T-helper 9 cell (primary cell): ENCODE measurements at regions not wholly inside any gene's neighbourhood (a gene's known extent, or its start where the extent isn't known, plus 50 kb on each side); places are given as distances from the start of the nearest gene placed in this dataset.
"Not testable (repeated sequence)": the region's sequence is repeated elsewhere in the genome, so short reads cannot be mapped to it uniquely, and the experiment has no call there.

ENCODE experiments used
- DNase-seq: peaks from one replicate; pipeline ENCODE4 v3.0.0-alpha.2; 2020

- no peak for DNase-seq
Measured at GRCh38 chr3:11712646-11713045, 68.9 kb upstream of the VGLL4 start.

GRCh38 chr3:11711876-11712275 is 68.2 kb upstream of the VGLL4 start:
- no peak for DNase-seq

GRCh38 chr3:11709782-11710181 is 66.1 kb upstream of the VGLL4 start:
- no peak for DNase-seq

GRCh38 chr3:11707084-11707483 is 63.4 kb upstream of the VGLL4 start:
- not testable (repeated sequence) for DNase-seq

- no peak for DNase-seq
Measured at GRCh38 chr3:11706604-11707003, 62.9 kb upstream of the VGLL4 start.

- DNase-seq: no peak
Measured at GRCh38 chr3:11705049-11705448, 61.3 kb upstream of the VGLL4 start.

GRCh38 chr3:11703146-11703545 is 59.4 kb upstream of the VGLL4 start:
- no peak for DNase-seq

- no peak for DNase-seq
Measured at GRCh38 chr3:11699083-11699427, 55.3 kb upstream of the VGLL4 start.

- DNase-seq: no peak
Measured at GRCh38 chr3:11698326-11699082, 54.8 kb upstream of the VGLL4 start.

GRCh38 chr3:11697701-11698100 is 54.0 kb upstream of the VGLL4 start:
- DNase-seq: no peak

GRCh38 chr3:11696054-11696453 is 52.3 kb upstream of the VGLL4 start:
- no peak for DNase-seq
